PFSK-1 (cell line): ENCODE measurements at regions not wholly inside any gene's neighbourhood (a gene's known extent, or its start where the extent isn't known, plus 50 kb on each side); places are given as distances from the start of the nearest gene placed in this dataset.

Source experiments
- FOXP2 ChIP-seq: optimal IDR thresholded peaks from 2 replicates; pipeline ENCODE3; 2011; ENCODE audit warnings: borderline replicate concordance, control low read depth, inconsistent platforms; ENCODE audit not compliant: insufficient read depth; ENCODE audit errors: extremely low read length, extremely low read depth
- POLR2AphosphoS5 ChIP-seq: IDR thresholded peaks from 2 replicates; pipeline ENCODE4 v1.6.1; 2012; ENCODE audit warnings: low read depth, mild to moderate bottlenecking, control low read depth, low read length, moderate library complexity
- REST ChIP-seq, 2 experiments: IDR thresholded peaks; 2 replicates each; pipeline versions ENCODE4 v1.6.1 to v1.8.0; 2011 to 2012; ENCODE audit warnings: low read depth in 2 of 2, low read length in 2 of 2, control low read depth in 1 of 2, inconsistent platforms in 1 of 2, mild to moderate bottlenecking in 1 of 2, moderate library complexity in 1 of 2; ENCODE audit not compliant: insufficient read depth in 1 of 2
- SIN3A ChIP-seq: IDR thresholded peaks from 2 replicates; pipeline ENCODE4 v1.6.1; 2012; ENCODE audit warnings: mild to moderate bottlenecking, low read length, moderate library complexity, borderline replicate concordance; ENCODE audit not compliant: insufficient read depth
- TAF1 ChIP-seq: IDR thresholded peaks from 2 replicates; pipeline ENCODE4 v1.6.1; 2012; ENCODE audit warnings: low read length, control low read depth, borderline replicate concordance; ENCODE audit not compliant: insufficient read depth

- no peak for TF ChIP-seq TAF1
- no peak for TF ChIP-seq REST (IDR thresholded peaks at IDR 0.05; ENCODE audit: insufficient read depth in 1 of 2, low read depth in 2 of 2, low read length in 2 of 2)
- TF ChIP-seq SIN3A, result no peak
- TF ChIP-seq POLR2AphosphoS5, result no peak
- TF ChIP-seq FOXP2, result no peak
Measured at GRCh38 chr3:13166243-13167063, 93.2 kb upstream of the IQSEC1 start.

GRCh38 chr3:13165576-13165975 is 92.3 kb upstream of the IQSEC1 start:
- TF ChIP-seq TAF1 (no peak), REST (IDR thresholded peaks at IDR 0.05; ENCODE audit: insufficient read depth in 1 of 2, low read depth in 2 of 2, low read length in 2 of 2) (no peak), SIN3A (no peak), POLR2AphosphoS5 (no peak), FOXP2 (no peak)

GRCh38 chr3:13164893-13165492 is 91.8 kb upstream of the IQSEC1 start:
- TF ChIP-seq TAF1, result no peak
- no peak for TF ChIP-seq SIN3A
- TF ChIP-seq REST (IDR thresholded peaks at IDR 0.05; ENCODE audit: insufficient read depth in 1 of 2, low read depth in 2 of 2, low read length in 2 of 2), result no peak
- no peak for TF ChIP-seq POLR2AphosphoS5
- no peak for TF ChIP-seq FOXP2

GRCh38 chr3:13163848-13164382 is 90.7 kb upstream of the IQSEC1 start:
- TF ChIP-seq REST (IDR thresholded peaks at IDR 0.05; ENCODE audit: insufficient read depth in 1 of 2, low read depth in 2 of 2, low read length in 2 of 2) (no peak), SIN3A (no peak), FOXP2 (no peak), TAF1 (no peak), POLR2AphosphoS5 (no peak)
